ENCODE measurements at regions not wholly inside any gene's neighbourhood (a gene's known extent, or its start where the extent isn't known, plus 50 kb on each side); places are given as distances from the start of the nearest gene placed in this dataset.

DNA sequence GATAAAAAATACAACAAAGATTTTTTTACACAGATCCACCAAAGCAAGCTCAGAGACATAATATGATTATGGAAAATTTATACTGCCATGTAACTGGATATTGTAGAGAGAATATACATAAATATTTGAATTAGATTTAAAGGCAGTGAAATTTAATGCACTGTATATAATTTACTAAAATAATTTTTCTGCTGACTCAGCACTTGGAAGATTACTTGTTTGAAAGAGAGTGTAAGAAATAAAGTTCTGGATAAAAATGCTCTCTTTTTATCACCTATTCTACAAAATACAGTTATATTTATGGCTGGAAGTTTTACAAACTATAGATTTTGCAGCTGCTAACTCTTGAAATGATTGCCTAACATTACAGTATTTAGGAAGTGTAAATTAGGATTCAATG, 628.3 kb upstream of the CHORDC1 start:
- Histone ChIP-seq H3K36me3 (ENCODE audit: control insufficient read depth in 4 of 4, insufficient read depth in 4 of 4, low read length in 3 of 4) (no peaks in the 10 kb centered on the region), H3K4me1 (ENCODE audit: control extremely low read depth in 1 of 4, control insufficient read depth in 4 of 4, insufficient read depth in 4 of 4, low read length in 3 of 4) (no peaks in the 10 kb centered on the region), H3K4me3 (ENCODE audit: control insufficient read depth in 1 of 7, extremely low read depth in 1 of 7, insufficient read depth in 4 of 7, low read depth in 2 of 7, low read length in 6 of 7) (no peak overlapping the region), H3K9me3 (ENCODE audit: control extremely low read depth in 1 of 5, control insufficient read depth in 4 of 5, insufficient read depth in 2 of 5, low read depth in 1 of 5, low read length in 4 of 5) (no peaks in the 10 kb centered on the region), H3K27me3 (replicated peaks in 2 of 5; ENCODE audit: control insufficient read depth in 4 of 5, insufficient read depth in 5 of 5, low read length in 4 of 5) (no peaks in the 10 kb centered on the region), H3K27ac (ENCODE audit: insufficient read depth in 1 of 2, low read depth in 1 of 2, low read length in 2 of 2, poor library complexity in 1 of 2, severe bottlenecking in 2 of 2) (no peak overlapping the region)
- ChIA-PET CTCF (no interaction called here), POLR2A (no interaction called here)
- DNase-seq = no peak

- no peaks in the 10 kb centered on the region for H3K9me3 ChIP-seq (ENCODE audit: control extremely low read depth in 1 of 5, control insufficient read depth in 4 of 5, insufficient read depth in 2 of 5, low read depth in 1 of 5, low read length in 4 of 5)
- no peak overlapping the region for H3K27ac ChIP-seq (ENCODE audit: insufficient read depth in 1 of 2, low read depth in 1 of 2, low read length in 2 of 2, poor library complexity in 1 of 2, severe bottlenecking in 2 of 2)
- ChIA-PET CTCF (no interaction called here), POLR2A (interaction anchor here (0.6 kb wide), 1 partner anchor 620 kb away, joined by 3 read pairs; no protein-coding TSS in a partner anchor)
- no peak for DNase-seq
- H3K4me1 ChIP-seq (ENCODE audit: control extremely low read depth in 1 of 4, control insufficient read depth in 4 of 4, insufficient read depth in 4 of 4, low read length in 3 of 4) = no peaks in the 10 kb centered on the region
- no peaks in the 10 kb centered on the region for H3K36me3 ChIP-seq (ENCODE audit: control insufficient read depth in 4 of 4, insufficient read depth in 4 of 4, low read length in 3 of 4)
- WGBS (ENCODE audit: insufficient coverage) = 97% methylated on average over 4 of the region's 4 CpGs
- no peaks in the 10 kb centered on the region for H3K27me3 ChIP-seq (replicated peaks in 2 of 5; ENCODE audit: control insufficient read depth in 4 of 5, insufficient read depth in 5 of 5, low read length in 4 of 5)
- no peak overlapping the region for H3K4me3 ChIP-seq (ENCODE audit: control insufficient read depth in 1 of 7, extremely low read depth in 1 of 7, insufficient read depth in 4 of 7, low read depth in 2 of 7, low read length in 6 of 7)
Measured at GRCh38 chr11:90849312-90849711, 626.5 kb upstream of the CHORDC1 start.

GRCh38 chr11:90847268-90847886, 624.5 kb upstream of the CHORDC1 start:
- no peaks in the 10 kb centered on the region for H3K36me3 ChIP-seq (ENCODE audit: control insufficient read depth in 4 of 4, insufficient read depth in 4 of 4, low read length in 3 of 4)
- no peaks in the 10 kb centered on the region for H3K4me1 ChIP-seq (ENCODE audit: control extremely low read depth in 1 of 4, control insufficient read depth in 4 of 4, insufficient read depth in 4 of 4, low read length in 3 of 4)
- no CpG with 5 or more reads among the region's 1 CpG for WGBS (ENCODE audit: insufficient coverage)
- CTCF ChIA-PET = no interaction called here
- no peaks in the 10 kb centered on the region for H3K9me3 ChIP-seq (ENCODE audit: control extremely low read depth in 1 of 5, control insufficient read depth in 4 of 5, insufficient read depth in 2 of 5, low read depth in 1 of 5, low read length in 4 of 5)
- H3K27me3 ChIP-seq (replicated peaks in 2 of 5; ENCODE audit: control insufficient read depth in 4 of 5, insufficient read depth in 5 of 5, low read length in 4 of 5) = no peaks in the 10 kb centered on the region
- H3K27ac ChIP-seq (ENCODE audit: insufficient read depth in 1 of 2, low read depth in 1 of 2, low read length in 2 of 2, poor library complexity in 1 of 2, severe bottlenecking in 2 of 2) = no peak overlapping the region
- POLR2A ChIA-PET = no interaction called here
- DNase-seq = no peak
- no peak overlapping the region for H3K4me3 ChIP-seq (ENCODE audit: control insufficient read depth in 1 of 7, extremely low read depth in 1 of 7, insufficient read depth in 4 of 7, low read depth in 2 of 7, low read length in 6 of 7)

DNA sequence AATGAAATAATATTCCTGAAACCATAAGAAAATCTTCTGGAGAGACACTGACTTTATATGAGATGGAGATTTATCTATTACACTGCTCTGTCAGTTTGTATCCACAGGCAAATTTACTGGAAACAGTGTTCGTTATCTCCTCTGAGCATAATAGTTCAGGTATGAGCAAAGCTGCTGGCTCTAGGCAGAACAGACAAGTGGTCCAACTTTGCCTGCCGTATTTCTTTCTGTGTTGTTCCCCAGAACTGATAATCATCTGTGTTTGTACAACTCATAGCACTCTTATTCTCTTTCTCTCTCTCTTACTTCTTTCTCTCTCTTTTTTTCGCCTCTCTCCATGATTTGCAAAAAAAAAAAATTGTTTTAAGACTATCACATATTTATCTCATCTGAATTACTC, 623.8 kb upstream of the CHORDC1 start:
- Histone ChIP-seq H3K4me3 (ENCODE audit: control insufficient read depth in 1 of 7, extremely low read depth in 1 of 7, insufficient read depth in 4 of 7, low read depth in 2 of 7, low read length in 6 of 7) (no peak overlapping the region), H3K36me3 (ENCODE audit: control insufficient read depth in 4 of 4, insufficient read depth in 4 of 4, low read length in 3 of 4) (no peaks in the 10 kb centered on the region), H3K27me3 (replicated peaks in 2 of 5; ENCODE audit: control insufficient read depth in 4 of 5, insufficient read depth in 5 of 5, low read length in 4 of 5) (no peaks in the 10 kb centered on the region), H3K4me1 (ENCODE audit: control extremely low read depth in 1 of 4, control insufficient read depth in 4 of 4, insufficient read depth in 4 of 4, low read length in 3 of 4) (no peaks in the 10 kb centered on the region), H3K9me3 (ENCODE audit: control extremely low read depth in 1 of 5, control insufficient read depth in 4 of 5, insufficient read depth in 2 of 5, low read depth in 1 of 5, low read length in 4 of 5) (no peaks in the 10 kb centered on the region), H3K27ac (ENCODE audit: insufficient read depth in 1 of 2, low read depth in 1 of 2, low read length in 2 of 2, poor library complexity in 1 of 2, severe bottlenecking in 2 of 2) (no peak overlapping the region)
- CTCF ChIA-PET = no interaction called here
- WGBS (ENCODE audit: insufficient coverage) = 84% methylated on average over 2 of the region's 3 CpGs
- DNase-seq = no peak
- POLR2A ChIA-PET = no interaction called here

DNA sequence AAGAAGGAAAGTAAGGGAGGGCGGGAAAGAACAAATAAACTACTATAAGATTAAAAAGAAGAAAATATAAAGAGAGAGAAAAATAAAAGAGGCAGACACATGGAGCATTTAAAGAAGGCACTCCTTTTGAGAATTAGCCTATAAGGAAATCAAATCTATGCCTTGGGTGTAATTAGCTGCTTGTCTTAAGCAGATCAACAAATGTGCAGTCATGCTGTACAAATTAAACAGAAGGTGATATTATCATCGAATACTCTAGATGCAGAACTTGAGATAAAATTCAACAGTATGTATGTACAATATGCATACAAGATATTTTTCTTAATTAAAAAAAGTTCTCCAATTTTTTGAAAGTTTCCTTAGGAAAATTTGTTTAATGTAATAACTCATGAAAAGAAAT, 623.0 kb upstream of the CHORDC1 start:
- Histone ChIP-seq H3K27ac (ENCODE audit: insufficient read depth in 1 of 2, low read depth in 1 of 2, low read length in 2 of 2, poor library complexity in 1 of 2, severe bottlenecking in 2 of 2) (no peak overlapping the region), H3K27me3 (replicated peaks in 2 of 5; ENCODE audit: control insufficient read depth in 4 of 5, insufficient read depth in 5 of 5, low read length in 4 of 5) (no peaks in the 10 kb centered on the region), H3K9me3 (ENCODE audit: control extremely low read depth in 1 of 5, control insufficient read depth in 4 of 5, insufficient read depth in 2 of 5, low read depth in 1 of 5, low read length in 4 of 5) (no peaks in the 10 kb centered on the region), H3K4me1 (ENCODE audit: control extremely low read depth in 1 of 4, control insufficient read depth in 4 of 4, insufficient read depth in 4 of 4, low read length in 3 of 4) (no peaks in the 10 kb centered on the region), H3K36me3 (ENCODE audit: control insufficient read depth in 4 of 4, insufficient read depth in 4 of 4, low read length in 3 of 4) (no peaks in the 10 kb centered on the region), H3K4me3 (ENCODE audit: control insufficient read depth in 1 of 7, extremely low read depth in 1 of 7, insufficient read depth in 4 of 7, low read depth in 2 of 7, low read length in 6 of 7) (no peak overlapping the region)
- no peak for DNase-seq
- WGBS (ENCODE audit: insufficient coverage) = no CpG with 5 or more reads among the region's 2 CpGs
- POLR2A ChIA-PET = no interaction called here
- CTCF ChIA-PET = no interaction called here

GRCh38 chr11:90845126-90845525, 622.3 kb upstream of the CHORDC1 start:
- ChIA-PET CTCF (no interaction called here), POLR2A (no interaction called here)
- Histone ChIP-seq H3K27me3 (replicated peaks in 2 of 5; ENCODE audit: control insufficient read depth in 4 of 5, insufficient read depth in 5 of 5, low read length in 4 of 5) (no peaks in the 10 kb centered on the region), H3K36me3 (ENCODE audit: control insufficient read depth in 4 of 4, insufficient read depth in 4 of 4, low read length in 3 of 4) (no peaks in the 10 kb centered on the region), H3K4me3 (ENCODE audit: control insufficient read depth in 1 of 7, extremely low read depth in 1 of 7, insufficient read depth in 4 of 7, low read depth in 2 of 7, low read length in 6 of 7) (no peak overlapping the region), H3K9me3 (ENCODE audit: control extremely low read depth in 1 of 5, control insufficient read depth in 4 of 5, insufficient read depth in 2 of 5, low read depth in 1 of 5, low read length in 4 of 5) (no peaks in the 10 kb centered on the region), H3K27ac (ENCODE audit: insufficient read depth in 1 of 2, low read depth in 1 of 2, low read length in 2 of 2, poor library complexity in 1 of 2, severe bottlenecking in 2 of 2) (no peak overlapping the region), H3K4me1 (ENCODE audit: control extremely low read depth in 1 of 4, control insufficient read depth in 4 of 4, insufficient read depth in 4 of 4, low read length in 3 of 4) (no peaks in the 10 kb centered on the region)
- WGBS (ENCODE audit: insufficient coverage) = no CpG with 5 or more reads among the region's 1 CpG
- DNase-seq = no peak

GRCh38 chr11:90844041-90844440, 621.2 kb upstream of the CHORDC1 start:
- H3K27ac ChIP-seq (ENCODE audit: insufficient read depth in 1 of 2, low read depth in 1 of 2, low read length in 2 of 2, poor library complexity in 1 of 2, severe bottlenecking in 2 of 2) = no peak overlapping the region
- WGBS (ENCODE audit: insufficient coverage) = 100% methylated on average over 2 of the region's 3 CpGs
- ChIA-PET CTCF (no interaction called here), POLR2A (no interaction called here)
- DNase-seq = no peak
- H3K27me3 ChIP-seq (replicated peaks in 2 of 5; ENCODE audit: control insufficient read depth in 4 of 5, insufficient read depth in 5 of 5, low read length in 4 of 5) = no peaks in the 10 kb centered on the region
- no peaks in the 10 kb centered on the region for H3K9me3 ChIP-seq (ENCODE audit: control extremely low read depth in 1 of 5, control insufficient read depth in 4 of 5, insufficient read depth in 2 of 5, low read depth in 1 of 5, low read length in 4 of 5)
- H3K4me1 ChIP-seq (ENCODE audit: control extremely low read depth in 1 of 4, control insufficient read depth in 4 of 4, insufficient read depth in 4 of 4, low read length in 3 of 4) = no peaks in the 10 kb centered on the region
- no peak overlapping the region for H3K4me3 ChIP-seq (ENCODE audit: control insufficient read depth in 1 of 7, extremely low read depth in 1 of 7, insufficient read depth in 4 of 7, low read depth in 2 of 7, low read length in 6 of 7)
- no peaks in the 10 kb centered on the region for H3K36me3 ChIP-seq (ENCODE audit: control insufficient read depth in 4 of 4, insufficient read depth in 4 of 4, low read length in 3 of 4)
